ENCODE measurements at regions not wholly inside any gene's neighbourhood (a gene's known extent, or its start where the extent isn't known, plus 50 kb on each side); places are given as distances from the start of the nearest gene placed in this dataset.

DNA sequence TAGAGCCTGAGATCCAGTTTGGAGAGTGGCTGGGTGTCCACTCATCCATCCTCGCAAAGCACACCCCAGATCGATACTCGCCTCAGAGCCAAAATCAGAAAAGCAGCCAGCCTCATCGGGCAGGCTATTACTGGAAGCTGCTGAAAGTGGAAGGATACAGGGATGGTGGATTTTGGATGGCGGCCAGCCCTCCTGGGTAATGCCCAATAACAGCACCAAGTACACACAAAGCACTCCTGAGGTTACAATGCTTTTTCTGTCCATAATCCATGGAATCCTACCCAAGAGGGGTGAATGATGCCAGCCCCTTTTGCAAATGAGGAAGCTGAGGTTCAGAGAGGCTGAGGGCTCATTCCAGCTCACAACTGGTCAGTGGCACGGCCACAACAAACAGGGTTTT is 93.1 kb upstream of the SLC6A11 start:
- no peaks in the 10 kb centered on the region for H3K9me3 Mint-ChIP-seq
- no peaks in the 10 kb centered on the region for H3K36me3 Mint-ChIP-seq
- Histone ChIP-seq H3K4me1 (ENCODE audit: insufficient read depth, low read length) (no peaks in the 10 kb centered on the region), H3K36me3 (ENCODE audit: insufficient read depth, low read length) (no peaks in the 10 kb centered on the region), H3K4me3 (ENCODE audit: low read length in 2 of 2) (no peak overlapping the region), H3K9me3 (ENCODE audit: control insufficient read depth in 1 of 2, low read length in 2 of 2) (no peaks in the 10 kb centered on the region), H3K27ac (ENCODE audit: low read depth, low read length) (no peak overlapping the region), H3K27me3 (ENCODE audit: insufficient read depth, low read length) (no peaks in the 10 kb centered on the region)
- POLR2A ChIA-PET (ENCODE audit: partially characterized antibody), result no interaction called here
- H3K4me1 Mint-ChIP-seq, result no peaks in the 10 kb centered on the region
- H3K27me3 Mint-ChIP-seq, result peaks cover 6 to 15% of the 10 kb centered on the region in 2 donors
- intact Hi-C loops (cut with micrococcal nuclease), result no loop called here
- H3K27ac Mint-ChIP-seq, result no peak overlapping the region
- H3K4me3 Mint-ChIP-seq, result no peak overlapping the region
- CTCF ChIA-PET (ENCODE audit: partially characterized antibody), result interaction anchor here (0.9 kb wide), 1 partner anchor 17 kb away, joined by 3 read pairs; no protein-coding TSS in a partner anchor
- DNase-seq, result no peak

DNA sequence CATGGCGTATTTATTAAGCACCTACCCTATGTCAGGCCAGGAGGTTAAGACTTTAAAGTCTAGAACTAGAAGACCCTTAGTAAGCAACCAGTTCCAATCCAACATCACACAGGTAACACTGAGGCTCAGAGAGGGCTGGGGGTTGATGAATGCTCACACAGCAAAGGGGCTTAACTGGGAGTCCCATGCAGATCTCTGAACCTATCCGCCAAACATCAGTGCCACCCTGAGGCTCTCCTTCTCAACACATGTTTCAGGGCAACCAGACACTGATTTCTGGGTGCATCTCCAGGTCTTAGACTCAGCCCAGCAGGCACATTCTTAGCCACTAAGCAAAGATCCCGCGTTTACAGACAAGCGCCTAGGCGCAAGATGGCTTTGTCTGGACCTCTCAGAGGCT is 92.0 kb upstream of the SLC6A11 start:
- peaks cover 0 to 3% (median 0%) of the 10 kb centered on the region in 8 donors for H3K9me3 Mint-ChIP-seq
- no peak overlapping the region for H3K4me3 Mint-ChIP-seq
- H3K27me3 ChIP-seq (ENCODE audit: insufficient read depth, low read length), result no peaks in the 10 kb centered on the region
- H3K36me3 ChIP-seq (ENCODE audit: insufficient read depth, low read length), result no peaks in the 10 kb centered on the region
- no peaks in the 10 kb centered on the region for H3K4me1 Mint-ChIP-seq
- no peak for DNase-seq
- H3K4me1 ChIP-seq (ENCODE audit: insufficient read depth, low read length), result no peaks in the 10 kb centered on the region
- intact Hi-C loops (cut with micrococcal nuclease), result no loop called here
- H3K4me3 ChIP-seq (ENCODE audit: low read length in 2 of 2), result no peak overlapping the region
- H3K27ac ChIP-seq (ENCODE audit: low read depth, low read length), result no peak overlapping the region
- POLR2A ChIA-PET (ENCODE audit: partially characterized antibody), result no interaction called here
- CTCF ChIA-PET (ENCODE audit: partially characterized antibody), result no interaction called here
- peaks cover 10 to 23% of the 10 kb centered on the region in 2 donors for H3K27me3 Mint-ChIP-seq
- H3K27ac Mint-ChIP-seq, result no peak overlapping the region
- no peaks in the 10 kb centered on the region for H3K9me3 ChIP-seq (ENCODE audit: control insufficient read depth in 1 of 2, low read length in 2 of 2)
- H3K36me3 Mint-ChIP-seq, result no peaks in the 10 kb centered on the region

DNA sequence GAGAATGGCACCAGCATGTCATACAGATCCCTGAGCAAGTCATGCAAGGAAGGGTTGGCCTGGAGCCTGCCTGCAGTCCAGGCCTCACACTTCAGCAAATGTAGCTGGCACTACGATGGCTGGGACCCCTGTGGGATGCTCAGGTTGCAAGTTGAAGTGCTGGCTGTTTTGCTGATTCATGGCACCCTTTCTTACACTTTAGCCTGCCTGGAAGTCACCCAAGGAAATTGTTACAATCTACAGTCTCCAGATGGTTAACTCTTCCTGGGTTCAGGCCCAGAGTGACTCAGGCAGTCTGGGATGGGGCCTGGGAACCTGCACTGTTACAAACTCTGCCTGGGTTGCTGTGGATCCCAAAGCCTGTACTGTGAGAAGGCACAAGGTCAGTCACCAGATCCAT is 91.0 kb upstream of the SLC6A11 start:
- Histone ChIP-seq H3K4me1 (ENCODE audit: insufficient read depth, low read length) (no peaks in the 10 kb centered on the region), H3K27ac (ENCODE audit: low read depth, low read length) (no peak overlapping the region), H3K4me3 (ENCODE audit: low read length in 2 of 2) (no peak overlapping the region), H3K27me3 (ENCODE audit: insufficient read depth, low read length) (peaks cover 2% of the 10 kb centered on the region), H3K9me3 (ENCODE audit: control insufficient read depth in 1 of 2, low read length in 2 of 2) (no peaks in the 10 kb centered on the region), H3K36me3 (ENCODE audit: insufficient read depth, low read length) (no peaks in the 10 kb centered on the region)
- no peak overlapping the region for H3K27ac Mint-ChIP-seq
- H3K4me1 Mint-ChIP-seq, result no peaks in the 10 kb centered on the region
- DNase-seq, result no peak
- ChIA-PET CTCF (ENCODE audit: partially characterized antibody) (no interaction called here), POLR2A (ENCODE audit: partially characterized antibody) (no interaction called here)
- no peak overlapping the region for H3K4me3 Mint-ChIP-seq
- intact Hi-C loops (cut with micrococcal nuclease), result no loop called here
- peaks cover 14 to 24% of the 10 kb centered on the region in 2 donors for H3K27me3 Mint-ChIP-seq
- peaks cover 0 to 3% (median under 1%) of the 10 kb centered on the region in 8 donors for H3K9me3 Mint-ChIP-seq
- H3K36me3 Mint-ChIP-seq, result no peaks in the 10 kb centered on the region

DNA sequence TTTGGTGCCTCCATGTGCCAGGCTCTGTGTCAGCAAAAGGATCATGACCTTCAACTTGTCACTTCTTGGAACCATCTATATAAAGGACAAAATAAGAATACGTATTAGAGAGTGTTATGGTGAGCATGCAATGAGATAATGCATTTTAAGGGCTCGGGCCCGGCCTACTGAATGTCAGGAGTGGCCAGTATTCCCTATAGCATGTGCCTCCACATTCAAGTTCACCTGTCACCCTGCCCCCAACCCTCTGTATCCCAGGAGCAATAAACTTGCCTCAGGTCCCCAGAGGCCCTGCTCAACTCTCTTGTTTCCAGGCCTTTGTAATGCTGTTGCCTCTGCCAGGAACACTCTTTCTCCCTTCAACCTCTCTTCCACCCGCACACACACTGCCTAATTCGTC is 90.2 kb upstream of the SLC6A11 start:
- intact Hi-C loops (cut with micrococcal nuclease), result no loop called here
- H3K27me3 Mint-ChIP-seq, result peaks cover 14 to 24% of the 10 kb centered on the region in 2 donors
- H3K9me3 Mint-ChIP-seq, result peaks cover 0 to 7% (median 3%) of the 10 kb centered on the region in 8 donors
- ChIA-PET CTCF (ENCODE audit: partially characterized antibody) (no interaction called here), POLR2A (ENCODE audit: partially characterized antibody) (no interaction called here)
- H3K27me3 ChIP-seq (ENCODE audit: insufficient read depth, low read length), result peaks cover 3% of the 10 kb centered on the region
- no peak overlapping the region for H3K4me3 ChIP-seq (ENCODE audit: low read length in 2 of 2)
- H3K36me3 ChIP-seq (ENCODE audit: insufficient read depth, low read length), result no peaks in the 10 kb centered on the region
- no peak overlapping the region for H3K4me3 Mint-ChIP-seq
- H3K27ac ChIP-seq (ENCODE audit: low read depth, low read length), result no peak overlapping the region
- no peak for DNase-seq
- no peaks in the 10 kb centered on the region for H3K36me3 Mint-ChIP-seq
- H3K4me1 ChIP-seq (ENCODE audit: insufficient read depth, low read length), result no peaks in the 10 kb centered on the region
- no peaks in the 10 kb centered on the region for H3K9me3 ChIP-seq (ENCODE audit: control insufficient read depth in 1 of 2, low read length in 2 of 2)
- no peak overlapping the region for H3K27ac Mint-ChIP-seq
- H3K4me1 Mint-ChIP-seq, result no peaks in the 10 kb centered on the region

DNA sequence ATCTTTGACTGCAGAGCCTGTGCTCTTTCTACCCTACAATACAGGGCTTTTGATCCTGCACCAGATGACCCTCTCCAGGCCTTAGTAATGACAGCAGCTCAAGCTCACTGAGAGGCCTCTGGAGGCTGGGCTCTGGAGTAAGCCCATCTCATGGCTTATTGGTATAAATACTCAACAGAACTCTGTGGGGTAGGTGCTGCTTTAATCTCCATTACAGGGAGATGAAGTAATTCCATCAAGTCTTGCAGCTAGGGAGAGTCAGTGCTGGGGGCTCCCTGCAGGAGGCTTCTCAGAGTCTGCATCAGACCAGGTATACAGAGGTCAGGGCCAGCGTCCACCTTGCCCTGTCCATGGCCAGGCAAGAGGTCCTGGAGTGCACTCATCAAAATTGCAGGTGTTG is 89.2 kb upstream of the SLC6A11 start:
- CTCF ChIA-PET (ENCODE audit: partially characterized antibody), result interaction anchor here (0.8 kb wide), 1 partner anchor 13 kb away, joined by 3 read pairs; no protein-coding TSS in a partner anchor
- no peak for DNase-seq
- no peaks in the 10 kb centered on the region for H3K4me1 Mint-ChIP-seq
- peaks cover 0 to 13% (median 7%) of the 10 kb centered on the region in 8 donors for H3K9me3 Mint-ChIP-seq
- Histone ChIP-seq H3K27ac (ENCODE audit: low read depth, low read length) (no peak overlapping the region), H3K4me3 (ENCODE audit: low read length in 2 of 2) (no peak overlapping the region), H3K27me3 (ENCODE audit: insufficient read depth, low read length) (peaks cover 3% of the 10 kb centered on the region), H3K4me1 (ENCODE audit: insufficient read depth, low read length) (no peaks in the 10 kb centered on the region), H3K36me3 (ENCODE audit: insufficient read depth, low read length) (no peaks in the 10 kb centered on the region), H3K9me3 (ENCODE audit: control insufficient read depth in 1 of 2, low read length in 2 of 2) (no peaks in the 10 kb centered on the region)
- no peak overlapping the region for H3K27ac Mint-ChIP-seq
- no peaks in the 10 kb centered on the region for H3K36me3 Mint-ChIP-seq
- H3K27me3 Mint-ChIP-seq, result peaks cover 14 to 24% of the 10 kb centered on the region in 2 donors
- intact Hi-C loops (cut with micrococcal nuclease), result no loop called here
- POLR2A ChIA-PET (ENCODE audit: partially characterized antibody), result no interaction called here
- no peak overlapping the region for H3K4me3 Mint-ChIP-seq

DNA sequence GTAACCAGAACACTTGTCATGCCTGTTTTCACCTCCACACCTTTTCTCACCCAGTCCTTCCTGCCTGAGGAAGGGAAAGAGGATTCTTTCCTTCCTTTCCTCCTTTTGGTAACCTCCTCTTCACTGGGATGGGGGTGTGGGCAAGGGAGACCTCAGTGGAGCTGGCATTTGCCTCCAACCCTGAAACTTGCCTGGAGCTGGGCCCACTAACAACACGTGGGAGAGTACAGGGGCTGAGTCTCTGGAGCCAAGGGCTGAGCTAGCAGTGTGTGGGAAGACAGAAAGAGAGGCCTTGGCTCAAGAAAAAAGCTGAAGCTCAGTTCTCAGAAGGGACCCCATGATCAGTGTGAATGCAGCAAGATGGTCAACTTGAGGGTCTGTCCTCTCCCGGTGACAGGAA is 86.6 kb upstream of the SLC6A11 start:
- Histone ChIP-seq H3K9me3 (ENCODE audit: control insufficient read depth in 1 of 2, low read length in 2 of 2) (no peaks in the 10 kb centered on the region), H3K4me1 (ENCODE audit: insufficient read depth, low read length) (no peaks in the 10 kb centered on the region), H3K27ac (ENCODE audit: low read depth, low read length) (no peak overlapping the region), H3K27me3 (ENCODE audit: insufficient read depth, low read length) (peaks cover 3% of the 10 kb centered on the region), H3K36me3 (ENCODE audit: insufficient read depth, low read length) (no peaks in the 10 kb centered on the region), H3K4me3 (ENCODE audit: low read length in 2 of 2) (no peak overlapping the region)
- ChIA-PET CTCF (ENCODE audit: partially characterized antibody) (interaction anchor here (1.2 to 3.5 kb wide), 2 partner anchors 10 to 385 kb away, joined by 3 to 22 read pairs; no protein-coding TSS in a partner anchor), POLR2A (ENCODE audit: partially characterized antibody) (no interaction called here)
- H3K4me1 Mint-ChIP-seq, result no peaks in the 10 kb centered on the region
- no peak overlapping the region for H3K27ac Mint-ChIP-seq
- H3K9me3 Mint-ChIP-seq, result peaks cover 7 to 37% (median 31%) of the 10 kb centered on the region in 8 donors
- H3K4me3 Mint-ChIP-seq, result no peak overlapping the region
- intact Hi-C loops (cut with micrococcal nuclease), result no loop called here
- H3K27me3 Mint-ChIP-seq, result peaks cover 15 to 18% of the 10 kb centered on the region in 2 donors
- DNase-seq, result no peak
- H3K36me3 Mint-ChIP-seq, result no peaks in the 10 kb centered on the region

DNA sequence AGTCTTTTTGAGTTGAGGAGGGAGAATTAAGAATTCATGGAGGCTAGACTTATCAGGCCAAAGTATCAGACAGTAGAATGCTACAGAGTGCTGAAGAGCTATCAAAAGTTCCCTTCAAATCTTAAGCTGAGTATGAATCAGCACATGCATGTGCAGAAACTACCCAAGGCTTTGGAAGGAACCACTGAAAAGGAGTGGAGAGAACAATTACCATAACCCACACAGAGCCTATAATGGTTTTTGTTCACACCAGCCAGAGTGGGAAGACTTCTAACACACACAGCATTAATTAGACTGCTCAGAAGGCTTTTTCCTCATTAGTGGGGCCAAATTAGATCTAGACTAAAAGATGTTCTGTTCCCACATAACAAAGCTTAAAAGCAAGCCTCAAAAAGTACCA is 83.7 kb upstream of the SLC6A11 start:
- ChIA-PET CTCF (ENCODE audit: partially characterized antibody) (interaction anchor here (1.4 kb wide), 1 partner anchor 388 kb away, joined by 4 read pairs; no protein-coding TSS in a partner anchor), POLR2A (ENCODE audit: partially characterized antibody) (no interaction called here)
- Histone ChIP-seq H3K27me3 (ENCODE audit: insufficient read depth, low read length) (peaks cover 11% of the 10 kb centered on the region), H3K27ac (ENCODE audit: low read depth, low read length) (no peak overlapping the region), H3K4me3 (ENCODE audit: low read length in 2 of 2) (no peak overlapping the region), H3K9me3 (ENCODE audit: control insufficient read depth in 1 of 2, low read length in 2 of 2) (no peaks in the 10 kb centered on the region), H3K4me1 (ENCODE audit: insufficient read depth, low read length) (no peaks in the 10 kb centered on the region), H3K36me3 (ENCODE audit: insufficient read depth, low read length) (no peaks in the 10 kb centered on the region)
- Mint-ChIP-seq H3K27ac (no peak overlapping the region), H3K4me3 (no peak overlapping the region), H3K4me1 (no peaks in the 10 kb centered on the region), H3K27me3 (peaks cover 27% of the 10 kb centered on the region in 2 donors), H3K36me3 (no peaks in the 10 kb centered on the region), H3K9me3 (peaks cover 7 to 41% (median 31%) of the 10 kb centered on the region in 8 donors)
- DNase-seq, result no peak
- intact Hi-C loops (cut with micrococcal nuclease), result no loop called here

DNA sequence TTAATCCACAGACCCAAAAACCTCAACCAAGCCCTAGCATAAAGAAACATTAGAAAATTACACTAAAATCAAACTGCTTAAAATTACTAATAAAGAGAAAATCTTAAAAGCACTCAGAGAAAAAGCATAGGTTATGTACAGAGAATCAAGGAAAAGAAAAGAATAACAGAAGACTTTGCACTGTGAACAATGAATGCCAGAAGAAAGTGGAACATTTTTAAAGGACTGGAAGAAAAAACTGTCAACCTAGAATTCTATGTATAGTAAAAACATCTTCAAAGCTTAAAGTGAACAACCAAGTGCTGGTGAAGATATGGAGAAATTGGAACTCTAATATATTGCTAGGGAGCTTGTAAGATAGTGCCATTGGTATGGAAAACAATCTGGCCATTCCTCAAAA is 82.7 kb upstream of the SLC6A11 start:
- H3K27me3 ChIP-seq (ENCODE audit: insufficient read depth, low read length), result peaks cover 16% of the 10 kb centered on the region
- Mint-ChIP-seq H3K4me3 (no peak overlapping the region), H3K36me3 (no peaks in the 10 kb centered on the region), H3K4me1 (peaks cover 0 to 2% (median 1%) of the 10 kb centered on the region in 4 donors), H3K27me3 (peaks cover 31 to 32% of the 10 kb centered on the region in 2 donors), H3K27ac (no peak overlapping the region), H3K9me3 (peaks cover 7 to 41% (median 31%) of the 10 kb centered on the region in 8 donors)
- H3K4me1 ChIP-seq (ENCODE audit: insufficient read depth, low read length), result peaks cover under 1% of the 10 kb centered on the region
- no peak overlapping the region for H3K27ac ChIP-seq (ENCODE audit: low read depth, low read length)
- ChIA-PET POLR2A (ENCODE audit: partially characterized antibody) (no interaction called here), CTCF (ENCODE audit: partially characterized antibody) (interaction anchor here (1.4 kb wide), 1 partner anchor 389 kb away, joined by 4 read pairs; no protein-coding TSS in a partner anchor)
- H3K4me3 ChIP-seq (ENCODE audit: low read length in 2 of 2), result no peak overlapping the region
- no peak for DNase-seq
- H3K36me3 ChIP-seq (ENCODE audit: insufficient read depth, low read length), result no peaks in the 10 kb centered on the region
- intact Hi-C loops (cut with micrococcal nuclease), result no loop called here
- no peaks in the 10 kb centered on the region for H3K9me3 ChIP-seq (ENCODE audit: control insufficient read depth in 1 of 2, low read length in 2 of 2)
